ENCODE measurements at regions not wholly inside any gene's neighbourhood (a gene's known extent, or its start where the extent isn't known, plus 50 kb on each side); places are given as distances from the start of the nearest gene placed in this dataset.

DNA sequence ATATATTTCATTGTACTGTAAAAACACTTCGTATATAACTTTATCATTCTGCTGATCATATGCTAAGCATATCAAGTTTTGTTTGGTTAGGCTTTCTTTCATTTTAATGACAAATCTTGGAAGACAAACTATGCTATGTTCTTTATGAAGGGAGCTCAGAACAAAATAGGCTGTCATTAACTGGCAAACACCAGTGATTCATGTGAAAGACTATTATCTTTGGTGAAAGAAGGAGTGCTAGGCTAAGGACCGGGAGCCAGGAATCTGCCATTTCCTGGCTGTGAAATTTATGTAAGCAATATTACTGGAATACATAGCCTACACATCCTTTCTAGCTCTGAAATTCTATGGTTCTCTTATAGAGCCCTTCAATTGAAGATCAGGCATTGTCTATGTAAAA lies 136.2 kb upstream of the CCN2 start:
- peak; percentile 24 for DNase-seq

DNA sequence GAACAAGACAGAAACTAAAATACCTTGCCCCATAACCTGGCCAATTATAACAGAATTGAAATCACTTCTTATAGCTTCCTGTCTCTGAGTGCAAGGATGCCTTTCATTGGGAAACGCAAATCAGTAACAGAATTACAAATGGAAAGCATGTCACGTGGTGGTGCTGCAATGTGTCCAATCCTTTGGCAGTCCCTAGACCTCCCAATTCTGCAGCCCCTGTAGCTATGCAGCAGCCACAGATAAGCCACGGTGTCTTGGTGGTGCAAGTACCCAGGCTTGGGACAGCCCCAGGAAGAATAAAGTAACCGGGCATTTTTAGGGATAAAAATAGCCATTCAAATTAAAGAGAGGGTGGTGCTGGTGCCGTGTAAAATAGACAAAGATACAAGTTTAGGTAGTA lies 134.6 kb upstream of the CCN2 start:
- DNase-seq: no peak

DNA sequence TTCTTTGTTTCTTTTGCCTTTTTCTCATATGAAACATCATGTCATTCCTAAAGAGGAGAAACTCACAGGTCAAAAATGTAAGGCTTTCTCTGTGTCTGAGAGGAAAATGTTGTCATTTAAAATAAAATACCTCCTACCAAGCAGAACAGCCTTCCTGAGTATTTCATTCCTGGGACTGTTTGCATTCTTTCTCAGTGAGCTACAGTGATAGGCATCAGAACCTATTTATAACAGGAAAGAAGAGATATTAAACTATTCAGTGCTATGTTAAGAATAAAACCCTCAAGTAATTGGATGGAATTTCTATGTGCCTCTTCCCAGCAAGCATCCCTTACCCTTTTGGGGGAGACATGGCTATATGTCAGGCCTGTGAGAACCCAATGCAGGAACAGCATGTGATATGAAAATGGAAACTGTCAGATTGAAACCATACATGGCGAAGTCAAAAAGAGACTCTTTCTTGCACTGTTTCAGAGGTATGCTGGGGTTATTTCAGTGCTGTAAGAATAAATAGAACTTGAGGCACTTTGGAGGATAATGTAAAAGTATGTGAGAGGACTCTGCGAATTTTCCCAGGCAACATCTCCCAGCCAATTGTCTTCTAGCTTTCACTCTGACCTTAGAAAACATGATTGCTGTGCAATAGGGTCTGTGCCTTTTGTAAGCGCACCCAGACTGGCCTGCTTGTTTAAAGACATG lies 133.8 kb upstream of the CCN2 start:
- DNase-seq: no peak

DNA sequence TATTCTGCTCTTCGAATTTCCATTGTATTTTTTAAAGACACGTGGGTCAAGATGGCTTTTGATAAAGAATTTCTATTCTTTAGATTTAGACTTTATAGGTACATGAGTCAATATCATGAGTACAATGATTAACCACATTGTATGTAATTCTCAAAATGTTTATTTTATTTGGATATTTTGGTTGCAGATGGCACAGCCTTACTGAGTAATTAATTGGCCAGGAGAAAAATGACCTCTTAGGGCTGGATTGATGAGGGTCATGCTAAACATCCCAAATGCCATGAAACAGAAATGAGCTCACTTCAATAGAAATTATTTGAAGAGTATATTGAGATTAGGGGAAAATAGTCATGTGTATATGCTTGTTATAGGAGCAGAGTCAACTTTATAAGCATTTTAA lies 131.2 kb upstream of the CCN2 start:
- DNase-seq: no peak

DNA sequence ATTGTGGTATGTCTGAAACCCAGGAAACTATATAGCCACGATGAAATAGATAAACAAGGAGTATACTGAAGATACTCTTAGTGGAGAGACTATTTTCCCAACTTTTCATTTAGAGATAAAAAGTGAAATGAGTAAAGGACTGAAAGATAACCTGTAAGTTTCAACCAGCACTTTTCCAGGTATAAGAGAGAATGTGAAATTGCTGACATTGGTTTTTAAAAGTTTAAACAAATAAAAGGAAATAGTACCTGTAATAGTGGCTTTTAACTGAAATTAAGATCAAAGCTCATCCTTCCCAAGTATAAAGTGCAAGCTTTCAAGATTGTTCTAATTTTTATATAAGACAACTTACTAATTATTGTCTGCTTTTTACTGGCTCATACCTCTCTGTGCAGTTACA lies 130.2 kb upstream of the CCN2 start:
- DNase-seq: no peak

DNA sequence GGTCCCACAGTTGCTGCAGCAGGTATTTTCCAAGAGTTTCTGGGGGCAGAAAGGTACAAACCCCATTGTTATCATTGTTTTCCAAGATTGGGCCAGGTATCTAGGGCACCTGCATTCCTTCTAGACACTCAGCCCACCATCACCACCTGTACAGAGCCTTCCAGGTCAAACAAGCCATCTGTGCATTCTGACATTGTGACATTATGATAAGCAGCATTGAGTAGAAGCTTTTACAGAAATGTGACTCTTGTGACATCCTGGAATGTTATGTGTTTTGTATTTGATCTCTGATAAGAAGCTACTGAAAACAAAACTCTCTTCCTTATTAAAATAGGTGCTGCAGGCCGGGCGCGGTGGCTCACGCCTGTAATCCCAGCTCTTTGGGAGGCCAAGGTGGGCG lies 128.1 kb upstream of the CCN2 start:
- no peak for DNase-seq

DNA sequence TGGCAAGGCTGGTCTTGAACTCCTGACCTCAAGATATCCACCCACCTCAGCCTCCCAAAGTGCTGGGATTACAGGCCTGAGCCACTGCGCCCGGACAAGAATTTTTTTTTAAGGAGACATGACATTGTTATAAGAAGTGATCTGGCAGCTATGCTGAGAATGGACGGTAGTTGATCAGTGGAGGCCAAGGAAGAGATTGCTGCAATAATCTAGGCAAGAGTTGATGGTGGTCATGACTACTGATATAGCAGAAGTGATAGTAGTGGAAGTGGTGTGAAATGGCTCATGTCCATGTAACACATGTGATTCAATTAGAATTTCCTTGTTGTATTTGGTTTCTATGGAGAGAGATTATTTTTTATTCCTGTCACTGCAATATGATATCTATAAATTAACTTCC lies 125.3 kb upstream of the CCN2 start:
- no peak for DNase-seq

DNA sequence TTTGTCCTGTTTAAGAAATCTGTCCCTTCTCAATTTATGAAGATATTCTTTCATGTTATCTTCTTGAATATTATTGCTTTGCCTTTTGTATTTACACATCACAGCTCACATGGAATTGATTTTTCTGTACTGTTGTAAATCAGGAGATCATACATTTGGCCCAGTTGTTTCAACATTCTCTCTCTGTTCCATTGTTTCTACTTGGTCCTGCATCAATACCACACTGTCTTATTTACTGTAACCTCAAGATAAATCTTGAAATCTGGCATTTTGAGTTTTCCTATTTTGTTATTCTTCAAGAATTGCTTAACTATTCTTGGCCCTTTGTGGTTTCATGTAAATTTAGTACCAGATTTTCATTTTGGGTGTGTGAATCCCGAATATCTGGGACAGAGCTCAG lies 121.7 kb upstream of the CCN2 start:
- DNase-seq: no peak

DNA sequence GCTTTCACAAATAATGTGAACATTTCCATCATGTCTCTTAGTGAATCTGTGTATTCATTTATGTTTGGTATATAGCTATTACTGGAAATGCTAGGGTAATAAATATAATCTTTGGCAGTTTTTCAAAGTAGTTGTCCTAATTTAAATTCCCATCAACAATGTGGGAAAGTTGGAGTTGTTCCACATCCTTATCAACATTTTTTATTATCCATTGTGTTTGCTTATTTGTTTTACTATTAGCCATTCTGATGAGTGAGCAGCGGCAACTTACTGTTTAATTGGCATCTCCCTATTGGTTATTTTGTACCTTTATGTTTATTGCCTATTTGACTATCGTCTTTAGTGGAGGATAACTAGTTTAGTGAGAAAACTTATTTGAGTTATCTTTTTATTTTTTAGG lies 121.1 kb upstream of the CCN2 start:
- peak; percentile 14 for DNase-seq

DNA sequence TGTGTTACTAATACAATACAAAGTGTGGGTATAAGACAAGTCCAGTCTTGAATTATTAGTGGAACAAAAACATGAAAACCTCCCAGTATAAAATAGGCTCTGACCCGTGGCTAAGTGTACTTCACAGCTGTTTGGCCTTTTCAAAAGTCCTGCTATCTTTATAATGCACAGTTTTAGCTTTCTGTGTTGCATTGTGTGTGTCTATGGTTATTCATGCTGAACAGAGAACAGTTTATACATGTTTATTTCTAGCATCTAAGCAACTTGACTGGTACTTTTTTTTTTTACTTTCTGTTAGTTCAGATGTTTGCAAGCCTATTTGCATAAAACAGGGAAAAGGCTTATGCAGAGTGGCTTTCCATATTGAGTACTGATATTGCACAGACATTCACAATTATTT lies 119.2 kb upstream of the CCN2 start:
- peak; percentile 33 for DNase-seq

DNA sequence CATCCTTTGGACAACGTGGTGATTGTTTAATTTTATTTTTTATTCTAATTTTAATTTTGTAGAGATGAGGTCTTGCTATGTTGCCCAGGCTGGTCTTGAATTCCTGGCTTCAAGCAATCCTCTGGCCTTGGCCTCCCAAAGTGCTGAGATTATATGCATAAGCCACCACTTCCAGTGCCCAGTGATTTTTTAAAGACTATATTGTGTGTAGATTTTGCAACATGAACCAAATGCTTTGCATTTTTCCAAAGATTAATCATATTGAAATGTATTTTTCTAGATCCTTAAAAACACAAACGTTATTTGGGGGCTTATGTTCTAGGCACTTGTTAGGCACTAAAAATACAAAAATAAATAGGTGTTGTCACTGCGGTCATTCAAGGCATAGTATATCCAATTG lies 117.6 kb upstream of the CCN2 start:
- no peak for DNase-seq

DNA sequence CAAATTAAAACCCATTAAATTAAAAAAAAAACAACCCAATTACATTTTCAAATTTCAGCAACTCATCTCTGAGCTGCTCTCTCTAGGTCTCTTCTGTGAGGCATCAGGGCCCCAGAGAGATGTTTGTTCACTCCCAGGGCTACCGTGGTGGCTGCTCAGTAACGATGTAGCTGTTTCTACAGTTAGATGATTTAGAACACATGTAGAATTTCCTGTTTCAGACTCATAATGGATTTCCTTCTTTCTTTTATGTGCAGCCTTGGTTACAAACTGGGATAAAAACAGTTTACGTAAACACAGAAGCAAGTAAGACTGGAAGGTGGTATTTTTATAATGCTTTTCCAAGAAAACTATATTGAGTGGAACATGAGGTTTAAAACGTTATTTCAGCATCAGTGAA lies 116.1 kb upstream of the CCN2 start:
- DNase-seq: peak; percentile 44

DNA sequence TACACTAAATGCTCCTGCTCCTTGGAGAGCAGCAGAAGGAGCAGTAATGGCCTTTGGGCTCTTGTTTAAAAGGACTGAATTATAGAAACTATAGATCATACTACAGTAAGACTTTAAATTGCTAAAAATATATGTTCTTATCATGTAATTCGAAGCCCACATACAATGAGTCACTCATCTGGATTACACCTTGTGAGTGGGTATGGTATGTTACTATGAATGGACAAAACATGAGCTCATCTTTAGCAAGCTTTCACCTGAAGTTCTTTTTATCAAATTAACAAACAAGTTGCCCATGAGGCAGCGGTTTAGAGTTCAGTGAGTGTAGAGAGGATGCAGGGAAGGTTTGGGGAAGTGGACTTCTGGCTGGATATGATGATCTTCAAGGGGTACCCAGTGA lies 114.4 kb upstream of the CCN2 start:
- no peak for DNase-seq

DNA sequence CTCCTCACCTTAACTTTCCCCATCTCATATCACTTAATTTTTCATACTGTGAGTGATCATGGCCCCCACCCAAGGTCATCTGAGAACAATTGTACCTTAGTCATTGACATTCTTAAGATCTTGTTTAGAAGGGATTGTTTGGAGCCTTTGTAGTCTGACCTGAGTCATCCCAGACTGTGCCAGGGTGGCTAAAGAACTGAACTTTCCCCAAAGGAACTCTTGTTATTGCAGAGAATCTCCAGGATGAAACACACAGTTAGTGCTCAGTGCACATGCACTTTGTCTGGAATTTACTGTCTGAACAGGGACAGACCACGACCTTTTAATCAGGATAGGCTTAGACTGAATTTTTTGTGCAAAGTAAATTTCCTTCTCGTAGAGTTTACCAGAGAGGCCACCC lies 112.6 kb upstream of the CCN2 start:
- DNase-seq: no peak

DNA sequence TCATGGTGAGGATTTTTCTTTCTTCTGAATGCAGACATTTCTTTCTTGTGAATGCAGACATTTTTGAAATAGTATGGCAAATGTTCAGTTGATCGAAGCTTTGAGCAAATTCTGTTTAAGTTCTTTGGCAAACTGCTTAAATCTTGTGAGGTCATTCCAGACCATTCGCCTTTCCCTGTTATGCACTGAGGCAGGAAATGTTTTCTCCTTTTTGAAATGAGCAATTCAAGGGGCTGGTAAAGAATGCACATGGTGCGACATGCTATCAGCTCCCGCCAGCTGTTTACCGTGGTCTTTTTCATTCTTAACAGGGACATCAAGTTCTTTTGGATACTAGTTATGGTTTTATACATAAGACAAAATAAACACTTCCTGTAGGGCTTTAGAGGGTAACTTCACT lies 112.0 kb upstream of the CCN2 start:
- DNase-seq: no peak

DNA sequence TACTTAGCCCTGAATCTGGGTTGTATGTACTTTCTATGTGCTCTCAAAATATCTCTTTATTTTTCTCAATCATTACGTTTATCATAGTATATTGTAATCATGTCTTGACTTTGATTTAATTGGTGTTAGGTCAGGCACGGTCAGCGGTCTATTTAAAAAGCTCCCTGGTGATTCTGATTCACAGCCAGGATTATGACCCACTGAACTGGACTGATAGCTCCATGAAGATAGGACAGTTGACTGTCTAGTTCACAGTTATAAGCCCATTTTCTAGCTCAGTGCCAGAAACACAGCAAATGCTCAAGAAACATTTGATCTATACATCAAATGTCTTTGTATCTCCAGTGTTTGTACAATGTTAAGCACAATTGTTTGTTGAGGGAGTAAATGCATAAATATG lies 111.5 kb upstream of the CCN2 start:
- no peak for DNase-seq

DNA sequence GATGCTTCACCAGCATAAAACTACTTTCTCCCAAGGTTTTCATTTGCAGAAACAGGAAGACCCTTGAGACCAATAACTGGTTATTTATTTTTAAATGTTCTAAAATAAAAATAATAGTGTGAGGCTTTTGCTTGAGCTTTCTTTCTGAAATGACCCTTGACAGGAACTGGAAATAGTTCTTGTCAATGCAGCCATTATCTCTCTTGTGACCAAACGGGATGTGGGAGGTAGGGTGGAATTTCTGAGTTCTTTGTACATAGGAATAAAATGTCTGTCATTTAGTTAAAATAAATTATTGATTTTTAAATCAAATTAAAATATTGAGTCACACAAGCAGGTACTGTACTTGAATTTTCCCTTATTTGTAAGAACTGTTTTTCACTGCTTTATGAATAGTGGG lies 110.2 kb upstream of the CCN2 start:
- DNase-seq: no peak

DNA sequence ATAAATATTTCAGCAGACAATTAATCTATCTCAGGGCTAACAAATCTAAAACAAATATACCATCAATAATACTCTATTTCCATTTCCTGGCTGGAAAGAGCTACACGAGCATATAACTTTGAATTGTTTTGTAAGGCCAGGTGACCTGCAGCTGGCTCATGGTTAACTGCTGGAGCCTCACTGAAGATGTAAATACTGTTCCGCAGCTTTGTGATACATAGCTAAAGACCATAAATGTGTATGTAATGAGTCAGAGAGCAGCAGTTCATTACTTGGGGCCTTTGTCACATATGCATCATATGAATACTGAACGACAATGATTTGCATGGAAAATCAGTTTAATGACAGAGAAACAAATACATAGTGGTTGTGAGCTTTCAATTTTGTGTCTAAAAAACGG lies 109.4 kb upstream of the CCN2 start:
- DNase-seq: peak; percentile 54

DNA sequence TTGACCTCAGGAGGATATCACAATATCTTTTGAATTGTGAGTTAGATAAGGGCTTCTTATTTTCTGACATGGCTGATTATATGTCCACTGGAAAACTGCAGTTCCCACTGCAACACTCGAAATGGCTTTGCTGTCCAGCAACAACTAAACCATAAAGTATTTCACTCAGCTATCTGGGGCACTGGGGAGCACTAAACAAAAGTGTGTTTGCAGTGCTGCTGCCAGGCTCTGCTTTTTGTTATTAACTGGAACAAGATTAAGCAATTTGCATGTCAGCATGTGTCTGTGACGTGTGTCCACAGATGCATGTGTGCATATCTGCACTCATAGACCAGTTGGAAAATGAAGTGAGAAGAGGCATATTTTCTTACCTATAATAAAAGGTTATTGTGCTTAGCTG lies 107.8 kb upstream of the CCN2 start:
- DNase-seq: no peak

DNA sequence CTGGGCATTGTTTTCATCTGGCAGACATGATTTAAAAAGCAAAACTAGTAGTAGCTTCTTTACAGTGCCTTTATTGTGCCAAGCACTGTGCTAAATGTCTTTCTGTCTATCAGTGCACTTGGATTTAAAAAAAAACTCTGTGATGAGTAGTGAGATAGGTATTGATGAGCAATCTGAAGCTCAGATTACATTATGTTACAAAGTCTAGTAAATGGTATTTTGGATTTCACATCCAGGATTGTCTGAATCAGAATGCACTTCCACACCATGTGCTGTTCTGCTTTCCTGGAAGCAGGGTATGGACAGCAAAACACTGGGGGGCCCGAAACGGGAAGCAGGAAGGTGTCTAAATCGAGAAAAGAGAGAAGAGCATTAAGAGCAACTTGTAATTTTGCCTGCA lies 103.4 kb upstream of the CCN2 start:
- no peak for DNase-seq

DNA sequence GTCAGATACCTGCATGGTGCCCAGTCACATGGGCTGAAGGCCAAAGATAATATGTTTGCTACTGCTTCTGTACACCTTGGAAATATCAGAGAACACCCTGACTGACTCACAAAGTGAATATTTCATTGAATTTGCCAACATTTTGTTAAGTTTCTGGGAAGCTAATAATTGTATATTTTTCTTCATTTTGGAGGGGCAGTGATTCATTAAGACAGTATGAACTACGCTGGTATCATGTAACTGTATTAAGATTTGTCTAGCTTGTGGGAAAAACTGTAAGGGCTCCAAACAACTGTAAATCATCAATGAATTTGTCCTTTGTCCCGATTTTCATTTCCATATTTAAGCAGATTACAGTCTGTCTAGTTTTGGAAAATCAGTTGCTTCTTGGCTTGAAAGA lies 102.3 kb upstream of the CCN2 start:
- no peak for DNase-seq

DNA sequence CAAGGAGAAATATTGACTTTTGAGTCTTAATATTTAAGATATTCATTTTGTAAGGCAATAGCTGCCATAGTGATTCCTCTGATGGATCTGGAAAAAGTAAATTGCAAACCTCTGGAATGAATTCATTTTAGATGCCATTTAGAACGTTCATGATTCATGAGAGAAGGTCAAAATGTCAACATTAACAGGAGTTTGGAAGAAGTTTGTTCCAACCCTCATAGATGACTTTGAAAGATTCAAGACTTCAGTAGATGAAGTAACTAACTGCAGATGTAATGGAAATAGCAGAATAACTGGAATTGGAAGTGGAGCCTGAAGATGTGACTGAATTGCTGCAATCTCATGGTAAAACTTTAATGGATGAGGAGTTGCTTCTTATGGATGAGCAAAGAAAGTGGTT lies 100.9 kb upstream of the CCN2 start:
- no peak for DNase-seq

DNA sequence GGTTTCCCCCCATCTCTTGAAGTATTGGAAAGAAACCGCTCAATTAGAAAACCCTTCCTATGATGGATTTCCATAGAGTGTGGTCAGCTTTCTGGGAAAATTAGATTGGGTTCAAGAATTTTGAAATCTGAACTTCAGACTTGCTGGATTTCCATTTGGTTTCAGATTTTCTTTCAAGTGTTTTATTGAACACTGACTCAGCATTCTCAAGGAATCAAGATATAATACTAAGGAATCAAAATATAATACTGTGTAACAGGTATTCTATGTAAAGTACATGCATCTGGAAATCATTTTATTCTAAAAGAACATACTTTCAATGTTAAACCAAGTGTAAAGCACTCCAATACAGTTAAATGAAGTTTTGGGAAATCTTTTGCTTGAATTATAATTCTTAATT lies 94.7 kb upstream of the CCN2 start:
- DNase-seq: no peak

DNA sequence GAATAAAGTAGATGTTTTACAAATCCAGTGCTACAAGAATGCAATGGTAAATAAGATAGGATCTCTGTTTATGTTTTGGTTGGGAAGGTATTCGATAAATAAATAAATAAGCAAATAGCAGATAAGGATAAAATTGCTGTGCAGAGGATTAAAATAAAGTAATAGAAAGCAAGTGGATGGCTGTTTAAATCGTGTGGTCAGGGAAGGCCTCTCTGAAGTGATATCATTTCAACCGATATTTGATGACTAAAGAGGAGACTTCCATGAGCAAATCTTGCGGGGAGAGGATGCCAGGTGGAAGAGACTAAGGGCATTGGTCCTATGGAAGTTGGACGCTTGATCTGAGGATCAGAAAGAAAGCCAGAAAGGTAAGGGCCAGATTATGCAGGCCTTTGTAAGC lies 92.0 kb upstream of the CCN2 start:
- DNase-seq: no peak

DNA sequence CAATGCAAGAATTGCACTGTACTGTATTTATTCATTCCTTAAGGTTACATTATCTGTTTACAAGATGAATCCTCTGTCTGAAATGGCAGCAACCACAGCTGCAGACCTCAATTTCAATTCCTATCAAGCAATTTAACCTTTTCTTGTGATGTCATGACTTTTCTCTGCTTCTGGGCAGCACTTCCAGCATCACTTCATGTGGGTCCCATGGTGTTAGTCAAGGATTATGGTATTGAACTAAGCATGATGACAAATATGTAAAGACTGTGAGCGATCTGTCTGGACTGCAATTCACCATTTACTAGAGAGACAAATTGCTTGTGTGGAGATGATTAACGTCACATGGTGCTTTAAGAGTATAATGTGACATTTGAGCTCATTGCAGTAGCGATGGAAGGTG lies 90.5 kb upstream of the CCN2 start:
- DNase-seq: no peak

DNA sequence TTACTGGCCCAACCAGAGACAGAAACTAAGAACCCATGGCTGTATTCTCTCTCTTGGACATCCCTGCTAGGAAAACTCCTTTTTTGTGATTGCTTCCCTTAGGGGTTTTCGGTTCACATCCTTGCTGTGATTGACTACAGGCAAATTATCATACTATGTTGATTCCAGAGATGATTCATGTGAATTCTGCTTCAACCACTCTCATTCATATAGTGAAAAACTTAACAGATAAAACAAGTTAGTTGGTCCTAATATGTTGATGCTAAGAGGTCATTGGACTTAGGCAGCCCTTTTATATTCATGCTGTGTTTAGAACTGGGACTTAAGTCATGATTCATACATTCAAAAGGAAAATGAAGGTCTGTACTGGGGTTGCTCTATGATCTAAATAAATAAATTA lies 76.9 kb upstream of the CCN2 start:
- no peak for DNase-seq

All from NCI-H774 (cell line).